ENCODE measurements at regions not wholly inside any gene's neighbourhood (a gene's known extent, or its start where the extent isn't known, plus 50 kb on each side); places are given as distances from the start of the nearest gene placed in this dataset.

- peaks cover 0 to 7% (median 4%) of the 10 kb centered on the region in 4 experiments; a peak in 4 of 7 replicates for H3K4me1 ChIP-seq (replicated peaks in 1 of 4; ENCODE audit: control insufficient read depth in 3 of 4, insufficient read depth in 4 of 4, low read length in 3 of 4)
- H2AK5ac ChIP-seq (ENCODE audit: low read depth, low read length), result no peak overlapping the region
- no peak overlapping the region for H3K23ac ChIP-seq (ENCODE audit: insufficient read length)
- H2BK15ac ChIP-seq (ENCODE audit: low read length), result no peak overlapping the region
- WGBS, 2 experiments (ENCODE audit: extremely low coverage in 1 of 2, insufficient coverage in 1 of 2, insufficient read length in 1 of 2, insufficient replicate concordance in 2 of 2, low coverage in 1 of 2, low lambda C conversion rate in 2 of 2, missing lambda C conversion rate in 1 of 2), result 80% methylated on average over 33 of the region's 35 CpGs; no CpG with 5 or more reads in 1 of the 2 experiments
- no peak overlapping the region for H4K5ac ChIP-seq (ENCODE audit: insufficient read length, low read depth, low read length)
- no peak overlapping the region for H4K8ac ChIP-seq (ENCODE audit: extremely low read depth, insufficient read depth, low read length)
- no peak overlapping the region for H2BK12ac ChIP-seq (ENCODE audit: low read depth, low read length)
- no peak overlapping the region for H3K27ac ChIP-seq (ENCODE audit: low read depth, low read length)
- no peak for DNase-seq (ENCODE audit: low read depth in 1 of 2, low spot score in 2 of 2)
- no peak overlapping the region; the same call in 1 of the 2 replicates for H3K18ac ChIP-seq (ENCODE audit: extremely low read depth, low read length)
- H3K36me3 ChIP-seq (ENCODE audit: control insufficient read depth in 2 of 4, insufficient read depth in 4 of 4, low read length in 3 of 4), result no peaks in the 10 kb centered on the region
- no peak overlapping the region for H3K4ac ChIP-seq (replicated peaks; ENCODE audit: insufficient read length, low read depth, low read length)
- H3K4me2 ChIP-seq (ENCODE audit: insufficient read depth in 1 of 2, low read depth in 2 of 2, low read length in 2 of 2), result no peak overlapping the region; a peak in 1 of 4 replicates
- no peak overlapping the region for H3K4me3 ChIP-seq (ENCODE audit: extremely low read depth in 1 of 4, insufficient read depth in 2 of 4, low read depth in 3 of 4, low read length in 4 of 4)
- no peak for FAIRE-seq
- H3K56ac ChIP-seq (replicated peaks; ENCODE audit: insufficient read length, low read depth, low read length), result no peak overlapping the region
- H4K91ac ChIP-seq (replicated peaks; ENCODE audit: insufficient read length, low read length), result no peak overlapping the region
- H3K23me2 ChIP-seq (ENCODE audit: low read depth, low read length), result no peaks in the 10 kb centered on the region
- no peak overlapping the region; the same call in 1 of the 2 replicates for H2BK5ac ChIP-seq (ENCODE audit: low read depth, low read length)
- POLR2A ChIA-PET (ENCODE audit: partially characterized antibody), result interaction anchor here (0.6 kb wide), 1 partner anchor 11 kb away, joined by 3 read pairs; no protein-coding TSS in a partner anchor
- no peaks in the 10 kb centered on the region; a peak in 1 of 7 replicates for H3K27me3 ChIP-seq (replicated peaks in 1 of 4; ENCODE audit: control insufficient read depth in 3 of 4, extremely low read depth in 1 of 4, insufficient read depth in 3 of 4, low read length in 3 of 4)
- peak overlapping the region; percentile 61; the same call in 1 of the 2 replicates for H2AFZ ChIP-seq (ENCODE audit: low read length)
- no peak overlapping the region for H3K9ac ChIP-seq (replicated peaks in 1 of 4; ENCODE audit: extremely low read depth in 1 of 4, low read depth in 3 of 4, low read length in 3 of 4)
- no peaks in the 10 kb centered on the region for H3K9me3 ChIP-seq (ENCODE audit: insufficient read depth in 2 of 2, low read depth in 1 of 2, low read length in 1 of 2)
- H2BK20ac ChIP-seq (ENCODE audit: low read length), result no peak overlapping the region
- no peaks in the 10 kb centered on the region for H3K79me1 ChIP-seq (ENCODE audit: low read depth, low read length)
- CTCF ChIA-PET (ENCODE audit: partially characterized antibody), result interaction anchor here (0.6 to 1.8 kb wide), 4 partner anchors 10 to 279 kb away, joined by 3 to 4 read pairs (median 3); no protein-coding TSS in a partner anchor
- no peak overlapping the region for H2BK120ac ChIP-seq (replicated peaks; ENCODE audit: low read depth, low read length)
- H4K20me1 ChIP-seq (replicated peaks in 1 of 2; ENCODE audit: control insufficient read depth in 1 of 2, insufficient read depth in 2 of 2, low read length in 2 of 2), result no peaks in the 10 kb centered on the region
- H3K79me2 ChIP-seq (ENCODE audit: control insufficient read depth in 1 of 2, insufficient read depth in 2 of 2, low read length in 2 of 2), result no peaks in the 10 kb centered on the region
- no peak overlapping the region for H3K14ac ChIP-seq (ENCODE audit: insufficient read length)
- TF ChIP-seq RFX5 (IDR thresholded peaks at IDR 0.05; ENCODE audit: borderline replicate concordance, low read depth, low read length) (no peak), MAFK (IDR thresholded peaks at IDR 0.05; ENCODE audit: low read depth, low read length) (no peak), CTBP2 (IDR thresholded peaks at IDR 0.05; ENCODE audit: borderline replicate concordance, insufficient read depth, insufficient read length, low read length) (no peak), CBX8 (IDR thresholded peaks at IDR 0.05; ENCODE audit: borderline replicate concordance, low read depth, low read length) (no peak), BCL11A (IDR thresholded peaks at IDR 0.05; ENCODE audit: low read depth in 2 of 2, low read length in 2 of 2) (no peak), SIN3A (conservative IDR thresholded peaks at IDR 0.05 in 1 of 2, IDR thresholded peaks at IDR 0.05 in 1 of 2; ENCODE audit: low read depth in 1 of 2, low read length in 2 of 2) (no peak), BRCA1 (IDR thresholded peaks at IDR 0.05; ENCODE audit: low read depth, low read length) (no peak), GABPA (IDR thresholded peaks at IDR 0.05; ENCODE audit: borderline replicate concordance, insufficient read depth, low read length) (no peak), SP1 (IDR thresholded peaks at IDR 0.05; ENCODE audit: low read depth, low read length) (no peak), RBBP5 (IDR thresholded peaks at IDR 0.05; ENCODE audit: borderline replicate concordance, low read depth, low read length) (no peak), NANOG (IDR thresholded peaks at IDR 0.05; ENCODE audit: insufficient read depth, low read depth, low read length, poor library complexity, severe bottlenecking) (no peak), CBX5 (IDR thresholded peaks at IDR 0.05; ENCODE audit: low read depth, low read length) (no peak)
Observed at GRCh38 chr21:43361493-43362296, 65.2 kb downstream of the SIK1 start.

Measured in H1 (cell line).